IMR-90 (cell line): ENCODE measurements at regions not wholly inside any gene's neighbourhood (a gene's known extent, or its start where the extent isn't known, plus 50 kb on each side); places are given as distances from the start of the nearest gene placed in this dataset.
A peak's percentile ranks its signal among the peaks of the same experiment; 100 is the strongest.

ENCODE experiments used
- ATAC-seq: fragments of 200-7000 bp; cut with Tn5 transposase; 2 replicates; pipeline ENCODE4 v1.9.1; 2020; ENCODE audit warnings: low read depth, mild to moderate bottlenecking, moderate library complexity
- BruUV-seq: library from RNA; stranded (reverse); fragments of 400-500 nt; replicated peaks from 2 replicates; lab custom pipeline; 2021; lab: Mats Ljungman, UMichigan
- CTCF ChIA-PET: fragments of 300-600 bp; formaldehyde crosslinking; extraction: SDS; loops from one replicate; lab custom pipeline; 2021; ENCODE audit warnings: antibody characterized with exemption; lab: Yijun Ruan, JAX
- POLR2A ChIA-PET: fragments of 300-600 bp; sonication (Branson Sonifier 250); formaldehyde crosslinking; loops from one replicate; lab custom pipeline; 2022; ENCODE audit warnings: antibody characterized with exemption; ENCODE audit not compliant: unreplicated experiment; lab: Charles Lee
- DNase-seq: peaks from one replicate; pipeline ENCODE4 v3.0.0; 2013
- H2AFZ ChIP-seq: replicated peaks from 2 replicates; pipeline ENCODE3; 2013; ENCODE audit warnings: low read length, mild to moderate bottlenecking; ENCODE audit not compliant: poor library complexity
- H2AK5ac ChIP-seq: 2 replicates; pipeline ENCODE4 v1.6.1; 2013; ENCODE audit warnings: low read depth, low read length, inconsistent platforms
- H2AK9ac ChIP-seq: replicated peaks from 2 replicates; pipeline ENCODE3; 2013; ENCODE audit warnings: mild to moderate bottlenecking, low read depth, low read length, moderate library complexity; ENCODE audit not compliant: poor library complexity
- H2BK120ac ChIP-seq: 2 replicates; pipeline ENCODE4 v1.6.1; 2013; ENCODE audit warnings: low read depth, low read length, inconsistent platforms
- H2BK15ac ChIP-seq: 3 replicates; pipeline ENCODE4 v1.6.1; 2013; ENCODE audit warnings: low read depth, low read length, inconsistent platforms
- H2BK20ac ChIP-seq: 2 replicates; pipeline ENCODE4 v1.6.1; 2013; ENCODE audit warnings: low read depth, mild to moderate bottlenecking, inconsistent platforms, low read length, moderate library complexity
- H2BK5ac ChIP-seq: 2 replicates; pipeline ENCODE4 v1.6.1; 2013; ENCODE audit warnings: mild to moderate bottlenecking, low read depth, low read length, inconsistent platforms; ENCODE audit not compliant: poor library complexity, severe bottlenecking
- H3K14ac ChIP-seq: replicated peaks from 2 replicates; pipeline ENCODE4 v1.6.1; 2013; ENCODE audit warnings: low read depth, low read length, inconsistent platforms
- H3K18ac ChIP-seq: 2 replicates; pipeline ENCODE4 v1.6.1; 2013; ENCODE audit warnings: low read depth, low read length, control low read depth
- H3K23ac ChIP-seq: 2 replicates; pipeline ENCODE4 v1.6.1; 2013; ENCODE audit warnings: low read depth, low read length, inconsistent platforms
- H3K27ac ChIP-seq: 2 replicates; pipeline ENCODE4 v1.5.1; 2013; ENCODE audit warnings: mild to moderate bottlenecking, control low read depth, low read length; ENCODE audit not compliant: insufficient read depth
- H3K27me3 ChIP-seq: 2 replicates; pipeline ENCODE4 v1.6.1; 2013; ENCODE audit warnings: low read length; ENCODE audit not compliant: control insufficient read depth, insufficient read depth
- H3K36me3 ChIP-seq: 2 replicates; pipeline ENCODE4 v1.6.1; 2013; ENCODE audit warnings: low read length, mixed read lengths; ENCODE audit not compliant: control insufficient read depth, insufficient read depth
- H3K4ac ChIP-seq: 2 replicates; pipeline ENCODE4 v1.6.1; 2013; ENCODE audit warnings: low read depth, low read length, inconsistent platforms
- H3K4me1 ChIP-seq: 2 replicates; pipeline ENCODE4 v1.6.1; 2013; ENCODE audit warnings: low read length, mixed read lengths; ENCODE audit not compliant: control insufficient read depth, insufficient read depth
- H3K4me2 ChIP-seq: 2 replicates; pipeline ENCODE4 v1.6.1; 2013; ENCODE audit warnings: low read depth, mild to moderate bottlenecking, control low read depth, low read length, moderate library complexity
- H3K4me3 ChIP-seq: 2 replicates; pipeline ENCODE4 v1.5.1; 2013; ENCODE audit warnings: low read depth, mild to moderate bottlenecking, control low read depth, low read length, moderate library complexity; ENCODE audit not compliant: insufficient read depth
- H3K56ac ChIP-seq: 2 replicates; pipeline ENCODE4 v1.6.1; 2013; ENCODE audit warnings: low read length, inconsistent platforms; ENCODE audit not compliant: insufficient read depth; ENCODE audit errors: extremely low read depth
- H3K79me1 ChIP-seq, 2 experiments: 2 replicates each; pipeline ENCODE4 v1.6.1; 2013; ENCODE audit warnings: low read length in 2 of 2, inconsistent platforms in 1 of 2, low read depth in 1 of 2
- H3K9ac ChIP-seq: 2 replicates; pipeline ENCODE4 v1.6.1; 2013; ENCODE audit warnings: low read depth, low read length, control low read depth
- H3K9me1 ChIP-seq: 2 replicates; pipeline ENCODE4 v1.6.1; 2013; ENCODE audit warnings: low read length, inconsistent platforms; ENCODE audit not compliant: insufficient read depth
- H3K9me3 ChIP-seq: 2 replicates; pipeline ENCODE4 v1.6.1; 2013; ENCODE audit warnings: low read length; ENCODE audit not compliant: control insufficient read depth, insufficient read depth
- H4K20me1 ChIP-seq: 2 replicates; pipeline ENCODE4 v1.6.1; 2013; ENCODE audit warnings: low read length, inconsistent platforms; ENCODE audit not compliant: insufficient read depth
- H4K5ac ChIP-seq: 2 replicates; pipeline ENCODE4 v1.6.1; 2013; ENCODE audit warnings: mild to moderate bottlenecking, low read depth, low read length, control low read depth
- H4K8ac ChIP-seq, 2 experiments: 2 replicates each; pipeline ENCODE4 v1.6.1; 2013; ENCODE audit warnings: low read depth in 2 of 2, low read length in 2 of 2, control low read depth in 1 of 2, inconsistent platforms in 1 of 2
- H4K91ac ChIP-seq: 2 replicates; pipeline ENCODE4 v1.6.1; 2013; ENCODE audit warnings: low read depth, low read length, inconsistent platforms; ENCODE audit not compliant: insufficient read depth
- BHLHE40 ChIP-seq: fragments of 150-350 bp; IDR thresholded peaks from 2 replicates; pipeline ENCODE4 v1.6.1; 2016; ENCODE audit warnings: mild to moderate bottlenecking, low read depth, low read length
- CEBPB ChIP-seq: IDR thresholded peaks from 2 replicates; pipeline ENCODE4 v1.6.1; 2012; ENCODE audit warnings: low read depth, low read length, improper control_type of control experiment
- CHD1 ChIP-seq: IDR thresholded peaks from 2 replicates; pipeline ENCODE4 v1.6.1; 2012; ENCODE audit warnings: low read depth, low read length, improper control_type of control experiment
- FOS ChIP-seq: fragments of 150-350 bp; IDR thresholded peaks from 2 replicates; pipeline ENCODE4 v1.6.1; 2016; ENCODE audit warnings: low read depth, low read length
- MAFK ChIP-seq: IDR thresholded peaks from 2 replicates; pipeline ENCODE4 v1.6.1; 2012; ENCODE audit warnings: low read depth, low read length, improper control_type of control experiment
- MAZ ChIP-seq: IDR thresholded peaks from 2 replicates; pipeline ENCODE4 v1.6.1; 2012; ENCODE audit warnings: low read depth, mild to moderate bottlenecking, low read length, improper control_type of control experiment, moderate library complexity, borderline replicate concordance
- MXI1 ChIP-seq: IDR thresholded peaks from 2 replicates; pipeline ENCODE4 v1.6.1; 2012; ENCODE audit warnings: low read depth, mild to moderate bottlenecking, low read length, moderate library complexity, borderline replicate concordance
- RCOR1 ChIP-seq: IDR thresholded peaks from 2 replicates; pipeline ENCODE4 v1.6.1; 2012; ENCODE audit warnings: mild to moderate bottlenecking, low read length, improper control_type of control experiment; ENCODE audit not compliant: insufficient replicate concordance
- RFX5 ChIP-seq: IDR thresholded peaks from 2 replicates; pipeline ENCODE4 v1.8.0; 2012; ENCODE audit warnings: low read depth, mild to moderate bottlenecking, low read length, moderate library complexity
- SMC3 ChIP-seq: fragments of 150-350 bp; IDR thresholded peaks from 2 replicates; pipeline ENCODE4 v1.6.1; 2016; ENCODE audit warnings: low read depth, mild to moderate bottlenecking, antibody characterized with exemption, low read length, moderate library complexity
- WGBS, 2 experiments: methylation state at CpG; one replicate each; pipeline versions ENCODE4 v1.1.5 to v1.1.7; 2013; ENCODE audit warnings: missing lambda C conversion rate in 2 of 2; ENCODE audit not compliant: insufficient read length in 1 of 2; ENCODE audit errors: extremely low coverage in 2 of 2; 5-methylcytosine and 5-hydroxymethylcytosine counted together
- dilution Hi-C: fragments of 300-500 bp; cut with HindIII; formaldehyde crosslinking; loops from one replicate; pipeline ENCODE4 v1.14.3; 2018; ENCODE audit warnings: low sequenced_read_pairs; ENCODE audit not compliant: unreplicated experiment
- in situ Hi-C: fragments of 300-500 bp; cut with MboI; formaldehyde crosslinking; loops from 3 replicates; pipeline ENCODE4 v1.14.3; 2019; ENCODE audit warnings: low sequenced_read_pairs, inconsistent platforms, mixed read lengths
- intact Hi-C: fragments of 100-400 bp; cut with micrococcal nuclease; formaldehyde crosslinking; loops from 2 replicates; pipeline ENCODE4 v1.10.0; 2022
- TF ChIP-seq, protein P1 (sequence below): fragments of 150-350 bp; IDR thresholded peaks from 2 replicates; pipeline ENCODE4 v1.6.1; 2016; ENCODE audit warnings: low read depth, mild to moderate bottlenecking, low read length, moderate library complexity, borderline replicate concordance
- TF ChIP-seq, protein P2 (sequence below): conservative IDR thresholded peaks from 2 replicates; pipeline ENCODE4 v1.5.1; 2012; ENCODE audit warnings: mild to moderate bottlenecking, low read depth, low read length, improper control_type of control experiment
- TF ChIP-seq, protein P3 (sequence below): fragments of 150-350 bp; IDR thresholded peaks from 2 replicates; pipeline ENCODE4 v1.6.1; 2017; ENCODE audit warnings: mild to moderate bottlenecking, antibody characterized with exemption, low read length, low read depth

DNA sequence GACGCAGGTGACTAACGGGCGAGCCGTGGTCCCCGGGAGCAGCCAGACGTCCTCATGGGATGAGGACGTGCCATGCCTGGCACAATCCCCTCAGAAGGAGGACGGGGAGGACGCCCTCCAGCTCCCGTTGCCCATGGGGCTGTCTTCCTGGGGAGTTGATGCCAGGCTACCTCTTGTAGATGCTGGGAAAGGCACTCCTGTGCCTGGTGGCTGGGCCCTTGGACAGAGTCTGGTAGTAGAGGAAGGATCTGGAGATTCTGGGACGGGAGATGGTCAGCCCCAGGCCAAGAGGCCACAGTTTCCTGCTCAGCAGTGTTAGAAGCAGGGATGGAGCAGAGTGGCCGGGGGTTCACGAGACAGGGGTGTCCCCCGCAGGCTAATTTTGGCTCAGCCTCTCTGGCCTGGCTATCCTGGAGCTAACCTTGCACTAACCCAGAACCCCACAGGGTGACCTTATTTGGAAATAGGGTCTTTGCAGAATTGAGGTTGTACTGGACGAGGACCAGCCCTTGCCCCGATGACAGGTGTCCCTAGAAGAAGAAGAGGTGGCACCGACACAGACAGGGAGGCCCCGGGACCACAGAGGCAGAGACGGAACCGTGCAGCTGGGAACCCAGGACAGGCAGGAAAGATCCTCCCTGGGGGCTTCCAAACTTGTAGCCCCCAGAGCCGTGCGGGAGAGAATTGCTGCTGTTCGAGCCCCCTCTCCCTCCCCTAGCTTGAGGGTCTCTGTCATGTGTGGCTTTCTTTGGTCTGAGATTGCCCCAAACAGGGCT is 50.1 kb upstream of the ADRA2C start:
- no peaks in the 10 kb centered on the region for H3K36me3 ChIP-seq
- no peaks in the 10 kb centered on the region; the same call in 1 of the 2 replicates for H4K20me1 ChIP-seq
- H3K4me3 ChIP-seq, result no peak overlapping the region
- no peak overlapping the region for H3K56ac ChIP-seq
- no peak overlapping the region for H2BK20ac ChIP-seq
- no TSS peak for BruUV-seq
- no peak overlapping the region for H2AK5ac ChIP-seq
- H3K27ac ChIP-seq, result no peak overlapping the region
- no peak overlapping the region for H3K9ac ChIP-seq
- peaks cover 10% of the 10 kb centered on the region for H3K9me3 ChIP-seq
- H2BK120ac ChIP-seq, result no peak overlapping the region
- no peak overlapping the region for H3K23ac ChIP-seq
- H4K5ac ChIP-seq, result no peak overlapping the region
- H2BK5ac ChIP-seq, result no peak overlapping the region
- H3K4me2 ChIP-seq, result no peak overlapping the region
- no peak overlapping the region for H4K8ac ChIP-seq
- peaks cover 22% of the 10 kb centered on the region for H3K27me3 ChIP-seq
- no peak overlapping the region for H2AFZ ChIP-seq
- H4K91ac ChIP-seq, result no peak overlapping the region
- TF ChIP-seq FOS (no peak), MXI1 (no peak), RFX5 (no peak), BHLHE40 (no peak), CHD1 (no peak), SMC3 (no peak), CEBPB (no peak), RCOR1 (no peak), MAFK (no peak), MAZ (no peak)
- TF ChIP-seq, protein P1, sequence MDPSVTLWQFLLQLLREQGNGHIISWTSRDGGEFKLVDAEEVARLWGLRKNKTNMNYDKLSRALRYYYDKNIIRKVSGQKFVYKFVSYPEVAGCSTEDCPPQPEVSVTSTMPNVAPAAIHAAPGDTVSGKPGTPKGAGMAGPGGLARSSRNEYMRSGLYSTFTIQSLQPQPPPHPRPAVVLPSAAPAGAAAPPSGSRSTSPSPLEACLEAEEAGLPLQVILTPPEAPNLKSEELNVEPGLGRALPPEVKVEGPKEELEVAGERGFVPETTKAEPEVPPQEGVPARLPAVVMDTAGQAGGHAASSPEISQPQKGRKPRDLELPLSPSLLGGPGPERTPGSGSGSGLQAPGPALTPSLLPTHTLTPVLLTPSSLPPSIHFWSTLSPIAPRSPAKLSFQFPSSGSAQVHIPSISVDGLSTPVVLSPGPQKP, result no peak
- TF ChIP-seq, protein P2, sequence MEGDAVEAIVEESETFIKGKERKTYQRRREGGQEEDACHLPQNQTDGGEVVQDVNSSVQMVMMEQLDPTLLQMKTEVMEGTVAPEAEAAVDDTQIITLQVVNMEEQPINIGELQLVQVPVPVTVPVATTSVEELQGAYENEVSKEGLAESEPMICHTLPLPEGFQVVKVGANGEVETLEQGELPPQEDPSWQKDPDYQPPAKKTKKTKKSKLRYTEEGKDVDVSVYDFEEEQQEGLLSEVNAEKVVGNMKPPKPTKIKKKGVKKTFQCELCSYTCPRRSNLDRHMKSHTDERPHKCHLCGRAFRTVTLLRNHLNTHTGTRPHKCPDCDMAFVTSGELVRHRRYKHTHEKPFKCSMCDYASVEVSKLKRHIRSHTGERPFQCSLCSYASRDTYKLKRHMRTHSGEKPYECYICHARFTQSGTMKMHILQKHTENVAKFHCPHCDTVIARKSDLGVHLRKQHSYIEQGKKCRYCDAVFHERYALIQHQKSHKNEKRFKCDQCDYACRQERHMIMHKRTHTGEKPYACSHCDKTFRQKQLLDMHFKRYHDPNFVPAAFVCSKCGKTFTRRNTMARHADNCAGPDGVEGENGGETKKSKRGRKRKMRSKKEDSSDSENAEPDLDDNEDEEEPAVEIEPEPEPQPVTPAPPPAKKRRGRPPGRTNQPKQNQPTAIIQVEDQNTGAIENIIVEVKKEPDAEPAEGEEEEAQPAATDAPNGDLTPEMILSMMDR, result no peak
- TF ChIP-seq, protein P3, sequence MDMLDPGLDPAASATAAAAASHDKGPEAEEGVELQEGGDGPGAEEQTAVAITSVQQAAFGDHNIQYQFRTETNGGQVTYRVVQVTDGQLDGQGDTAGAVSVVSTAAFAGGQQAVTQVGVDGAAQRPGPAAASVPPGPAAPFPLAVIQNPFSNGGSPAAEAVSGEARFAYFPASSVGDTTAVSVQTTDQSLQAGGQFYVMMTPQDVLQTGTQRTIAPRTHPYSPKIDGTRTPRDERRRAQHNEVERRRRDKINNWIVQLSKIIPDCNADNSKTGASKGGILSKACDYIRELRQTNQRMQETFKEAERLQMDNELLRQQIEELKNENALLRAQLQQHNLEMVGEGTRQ, result no peak
- POLR2A ChIA-PET, result no interaction called here
- no peaks in the 10 kb centered on the region for H3K79me1 ChIP-seq
- CTCF ChIA-PET, result no interaction called here
- H3K18ac ChIP-seq, result no peak overlapping the region
- H3K9me1 ChIP-seq, result peaks cover 3% of the 10 kb centered on the region; the same call in 1 of the 2 replicates
- H3K14ac ChIP-seq, result no peak overlapping the region
- no peak overlapping the region for H3K4ac ChIP-seq
- H3K4me1 ChIP-seq, result no peaks in the 10 kb centered on the region
- no peak for ATAC-seq
- intact Hi-C loops (no loop called here), dilution Hi-C loops (no loop called here), in situ Hi-C loops (no loop called here)
- 61% methylated on average over 7 of the region's 23 CpGs; no CpG with 5 or more reads in 1 of the 2 experiments for WGBS, 2 experiments
- H2BK15ac ChIP-seq, result no peak overlapping the region
- DNase-seq, result no peak
- peak overlapping the region; percentile 42 for H2AK9ac ChIP-seq
